GM19452 (cell line): ENCODE measurements at regions not wholly inside any gene's neighbourhood (a gene's known extent, or its start where the extent isn't known, plus 50 kb on each side); places are given as distances from the start of the nearest gene placed in this dataset.

Source experiments
- ATAC-seq: cut with Tn5 transposase; IDR thresholded peaks from one replicate; pipeline ENCODE4 v1.9.1; 2021; ENCODE audit not compliant: unreplicated experiment

GRCh38 chr6:124877468-124877867 lies 84.8 kb upstream of the RNF217 start:
- no peak for ATAC-seq

- ATAC-seq = no peak
These were observed 82.9 kb upstream of the RNF217 start for GRCh38 chr6:124879110-124879991.

- ATAC-seq = no peak
These were observed 82.3 kb upstream of the RNF217 start for GRCh38 chr6:124879992-124880355.

GRCh38 chr6:124881898-124882578 lies 80.2 kb upstream of the RNF217 start:
- no peak for ATAC-seq

GRCh38 chr6:124882579-124883393 lies 79.5 kb upstream of the RNF217 start:
- ATAC-seq = no peak

- ATAC-seq = no peak
These were observed 77.1 kb upstream of the RNF217 start for GRCh38 chr6:124885171-124885570.

- ATAC-seq = peak; percentile 38
These were observed 74.2 kb upstream of the RNF217 start for GRCh38 chr6:124887872-124888580.

- peak; percentile 47 for ATAC-seq
These were observed 73.5 kb upstream of the RNF217 start for GRCh38 chr6:124888581-124889371.

- no peak for ATAC-seq
These were observed 61.2 kb upstream of the RNF217 start for GRCh38 chr6:124901084-124901483.

- no peak for ATAC-seq
These were observed 58.4 kb upstream of the RNF217 start for GRCh38 chr6:124903797-124904196.

GRCh38 chr6:124907596-124907995 lies 54.6 kb upstream of the RNF217 start:
- ATAC-seq = no peak
